Endothelial cell of umbilical vein (primary cell): ENCODE measurements at regions not wholly inside any gene's neighbourhood (a gene's known extent, or its start where the extent isn't known, plus 50 kb on each side); places are given as distances from the start of the nearest gene placed in this dataset.

ENCODE experiments used
- BruUV-seq: library from RNA; stranded (reverse); fragments of 400-500 nt; replicated peaks from 2 replicates; lab custom pipeline; 2021; lab: Mats Ljungman, UMichigan
- CTCF ChIA-PET: fragments of 300-600, 350-600 bp; sonication (Branson Sonifier 250); formaldehyde crosslinking; loops from one replicate; lab custom pipeline; 2021; ENCODE audit warnings: antibody characterized with exemption, inconsistent platforms; lab: Charles Lee
- POLR2A ChIA-PET: fragments of 300-600, 350-600 bp; sonication (Branson Sonifier 250); formaldehyde crosslinking; loops from one replicate; lab custom pipeline; 2021; ENCODE audit warnings: antibody characterized with exemption, inconsistent platforms; lab: Charles Lee
- DNase-seq: peaks from one replicate; pipeline ENCODE4 v3.0.0-alpha.2; 2011; ENCODE audit warnings: low read depth, low spot score
- FAIRE-seq: peaks from 2 replicates; lab custom pipeline; 2011; peaks lifted over from hg19 to GRCh38; lab: Jason Lieb, UNC
- H2AFZ ChIP-seq: 2 replicates; pipeline ENCODE4 v1.6.0; 2012; ENCODE audit warnings: low read depth, low read length, control low read depth, inconsistent platforms
- H3K27ac ChIP-seq: 2 replicates; pipeline ENCODE4 v1.5.1; 2011; ENCODE audit warnings: low read depth, mild to moderate bottlenecking, control low read depth, low read length, moderate library complexity; ENCODE audit not compliant: insufficient read depth
- H3K27me3 ChIP-seq, 2 experiments: 2 replicates each; pipeline versions ENCODE4 v1.6.0 to v1.6.1; 2011; ENCODE audit warnings: low read length in 2 of 2, mixed read lengths in 1 of 2; ENCODE audit not compliant: control insufficient read depth in 2 of 2, insufficient read depth in 2 of 2
- H3K36me3 ChIP-seq, 2 experiments: 2 replicates in 1 of 2; 3 replicates in 1 of 2; pipeline ENCODE4 v1.5.1; 2011; ENCODE audit warnings: low read length in 2 of 2, mild to moderate bottlenecking in 1 of 2, moderate library complexity in 1 of 2; ENCODE audit not compliant: control insufficient read depth in 2 of 2, insufficient read depth in 2 of 2; ENCODE audit errors: extremely low read depth in 1 of 2
- H3K4me1 ChIP-seq: 3 replicates; pipeline ENCODE4 v1.5.1; 2011; ENCODE audit warnings: mild to moderate bottlenecking, low read length; ENCODE audit not compliant: control insufficient read depth, insufficient read depth; ENCODE audit errors: extremely low read depth
- H3K4me2 ChIP-seq: 2 replicates; pipeline ENCODE4 v1.6.1; 2011; ENCODE audit warnings: low read length, control low read depth, mixed read lengths; ENCODE audit not compliant: insufficient read depth
- H3K4me3 ChIP-seq, 3 experiments: fragments of 200-600 bp in 1 of 3; sonication (generic), shearing (Covaris generic) in 1 of 3; replicated peaks in 1 of 3; 2 replicates each; pipeline ENCODE4 v1.5.1; 2011 to 2016; ENCODE audit warnings: control low read depth in 3 of 3, low read length in 3 of 3, mild to moderate bottlenecking in 2 of 3, inconsistent platforms in 1 of 3, low read depth in 1 of 3, moderate library complexity in 1 of 3; ENCODE audit not compliant: insufficient read depth in 1 of 3
- H3K79me2 ChIP-seq: 2 replicates; pipeline ENCODE4 v1.6.0; 2012; ENCODE audit warnings: low read length, inconsistent platforms; ENCODE audit not compliant: control insufficient read depth, insufficient read depth
- H3K9ac ChIP-seq: replicated peaks from 2 replicates; pipeline ENCODE3; 2011; ENCODE audit warnings: low read length, control low read depth; ENCODE audit not compliant: insufficient read depth; ENCODE audit errors: extremely low read depth
- H3K9me1 ChIP-seq: replicated peaks from 3 replicates; pipeline ENCODE4 v1.6.0; 2011; ENCODE audit warnings: mild to moderate bottlenecking, low read length; ENCODE audit not compliant: control insufficient read depth, insufficient read depth; ENCODE audit errors: extremely low read depth
- H3K9me3 ChIP-seq: replicated peaks from 2 replicates; pipeline ENCODE4 v1.5.1; 2012; ENCODE audit warnings: low read length, inconsistent platforms; ENCODE audit not compliant: control insufficient read depth, insufficient read depth
- H4K20me1 ChIP-seq: replicated peaks from 2 replicates; pipeline ENCODE3; 2011; ENCODE audit warnings: mild to moderate bottlenecking, low read length; ENCODE audit not compliant: control insufficient read depth, insufficient read depth; ENCODE audit errors: extremely low read depth
- EZH2 ChIP-seq: IDR thresholded peaks from 2 replicates; pipeline ENCODE4 v1.6.1; 2012; ENCODE audit warnings: borderline replicate concordance, low read depth, mild to moderate bottlenecking, moderate library complexity, low read length, inconsistent platforms; ENCODE audit not compliant: severe bottlenecking
- FOS ChIP-seq: IDR thresholded peaks from 2 replicates; pipeline ENCODE4 v1.6.1; 2011; ENCODE audit warnings: mild to moderate bottlenecking, low read length, moderate library complexity, borderline replicate concordance; ENCODE audit not compliant: insufficient read depth
- GATA2 ChIP-seq: IDR thresholded peaks from 2 replicates; pipeline ENCODE4 v1.7.0; 2011; ENCODE audit warnings: low read depth, mild to moderate bottlenecking, moderate library complexity, mixed read lengths, low read length; ENCODE audit not compliant: insufficient read length, insufficient read depth
- JUN ChIP-seq: IDR thresholded peaks from 2 replicates; pipeline ENCODE4 v1.6.1; 2011; ENCODE audit warnings: borderline replicate concordance, low read depth; ENCODE audit not compliant: insufficient read length, insufficient read depth
- MYC ChIP-seq: IDR thresholded peaks from one replicate; pipeline ENCODE4 v1.6.1; 2011; ENCODE audit warnings: mild to moderate bottlenecking, low read depth, low read length
- POLR2A ChIP-seq: IDR thresholded peaks from 2 replicates; pipeline ENCODE4 v1.6.1; 2012; ENCODE audit warnings: low read depth, mild to moderate bottlenecking, control low read depth, low read length
- POLR2AphosphoS5 ChIP-seq: IDR thresholded peaks from 2 replicates; pipeline ENCODE4 v1.6.1; 2012; ENCODE audit warnings: low read depth, mild to moderate bottlenecking, control low read depth, low read length, moderate library complexity; ENCODE audit not compliant: insufficient read depth
- dilution Hi-C: fragments of 300-500 bp; cut with MboI; formaldehyde crosslinking; loops from one replicate; pipeline ENCODE4 v1.15.0; 2019; ENCODE audit warnings: low sequenced_read_pairs; ENCODE audit not compliant: extremely low pct_ligation_motif_present
- intact Hi-C: fragments of 100-400 bp; cut with micrococcal nuclease; formaldehyde crosslinking; loops from one replicate; pipeline ENCODE4 v1.10.0; 2022
- TF ChIP-seq, protein P1 (sequence below), 2 donors: IDR thresholded peaks; 1 replicate in 1 of 2; 2 replicates in 1 of 2; pipeline ENCODE4 v1.5.1; 2011; ENCODE audit warnings: low read length in 2 of 2, mild to moderate bottlenecking in 2 of 2, moderate library complexity in 2 of 2, control low read depth in 1 of 2, inconsistent platforms in 1 of 2, low read depth in 1 of 2; ENCODE audit not compliant: insufficient read depth in 1 of 2; ENCODE audit errors: extremely low read depth in 1 of 2
- TF ChIP-seq, protein P2 (sequence below): IDR thresholded peaks from 2 replicates; pipeline ENCODE4 v1.6.1; 2011; ENCODE audit not compliant: insufficient read depth, insufficient read length

DNA sequence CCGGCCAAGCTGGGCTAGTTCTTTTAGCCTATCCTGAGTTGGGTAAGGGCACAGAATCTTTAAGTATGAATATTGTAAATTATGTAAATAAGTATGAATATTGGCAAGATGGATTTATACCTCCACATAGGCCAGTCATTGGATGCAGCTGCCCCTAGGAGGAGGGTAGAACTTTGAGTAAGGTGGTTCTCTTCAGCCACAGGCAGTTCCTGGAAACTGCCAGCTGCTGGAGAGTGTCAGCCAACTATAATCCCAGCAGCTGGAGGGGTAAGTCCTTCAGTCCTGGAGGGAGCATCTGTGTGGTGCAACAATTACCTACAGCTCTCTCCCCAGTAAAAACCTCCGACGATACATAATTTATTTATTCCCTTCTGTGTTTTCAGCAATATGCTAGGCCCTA lies 65.8 kb upstream of the TMPO start:
- no peak for FAIRE-seq
- no peak overlapping the region for H3K27ac ChIP-seq
- no peak overlapping the region for H3K9ac ChIP-seq
- intact Hi-C loops (no loop called here), dilution Hi-C loops (no loop called here)
- TF ChIP-seq JUN (no peak), EZH2 (no peak), MYC (no peak), POLR2A (no peak), POLR2AphosphoS5 (no peak), FOS (no peak), GATA2 (no peak)
- TF ChIP-seq, protein P1, sequence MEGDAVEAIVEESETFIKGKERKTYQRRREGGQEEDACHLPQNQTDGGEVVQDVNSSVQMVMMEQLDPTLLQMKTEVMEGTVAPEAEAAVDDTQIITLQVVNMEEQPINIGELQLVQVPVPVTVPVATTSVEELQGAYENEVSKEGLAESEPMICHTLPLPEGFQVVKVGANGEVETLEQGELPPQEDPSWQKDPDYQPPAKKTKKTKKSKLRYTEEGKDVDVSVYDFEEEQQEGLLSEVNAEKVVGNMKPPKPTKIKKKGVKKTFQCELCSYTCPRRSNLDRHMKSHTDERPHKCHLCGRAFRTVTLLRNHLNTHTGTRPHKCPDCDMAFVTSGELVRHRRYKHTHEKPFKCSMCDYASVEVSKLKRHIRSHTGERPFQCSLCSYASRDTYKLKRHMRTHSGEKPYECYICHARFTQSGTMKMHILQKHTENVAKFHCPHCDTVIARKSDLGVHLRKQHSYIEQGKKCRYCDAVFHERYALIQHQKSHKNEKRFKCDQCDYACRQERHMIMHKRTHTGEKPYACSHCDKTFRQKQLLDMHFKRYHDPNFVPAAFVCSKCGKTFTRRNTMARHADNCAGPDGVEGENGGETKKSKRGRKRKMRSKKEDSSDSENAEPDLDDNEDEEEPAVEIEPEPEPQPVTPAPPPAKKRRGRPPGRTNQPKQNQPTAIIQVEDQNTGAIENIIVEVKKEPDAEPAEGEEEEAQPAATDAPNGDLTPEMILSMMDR (IDR thresholded peaks at IDR 0.05; ENCODE audit: extremely low read depth in 1 of 2, insufficient read depth in 1 of 2, low read depth in 1 of 2, low read length in 2 of 2), result no peak
- TF ChIP-seq, protein P2, sequence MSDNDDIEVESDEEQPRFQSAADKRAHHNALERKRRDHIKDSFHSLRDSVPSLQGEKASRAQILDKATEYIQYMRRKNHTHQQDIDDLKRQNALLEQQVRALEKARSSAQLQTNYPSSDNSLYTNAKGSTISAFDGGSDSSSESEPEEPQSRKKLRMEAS, result no peak
- DNase-seq, result no peak
- no TSS peak for BruUV-seq
- no peak overlapping the region for H3K4me3 ChIP-seq
- no peaks in the 10 kb centered on the region for H3K4me1 ChIP-seq
- H3K27me3 ChIP-seq, result no peaks in the 10 kb centered on the region
- H3K4me2 ChIP-seq, result no peak overlapping the region
- no peaks in the 10 kb centered on the region for H3K9me3 ChIP-seq
- POLR2A ChIA-PET, result no interaction called here
- no peak overlapping the region for H2AFZ ChIP-seq
- CTCF ChIA-PET, result interaction anchor here (1.7 to 2.1 kb wide), 2 partner anchors 9 to 23 kb away, joined by 5 to 6 read pairs; no protein-coding TSS in a partner anchor
- H3K36me3 ChIP-seq, result no peaks in the 10 kb centered on the region
- H3K79me2 ChIP-seq, result no peaks in the 10 kb centered on the region
- H4K20me1 ChIP-seq, result no peaks in the 10 kb centered on the region
- H3K9me1 ChIP-seq, result no peaks in the 10 kb centered on the region
